ENCODE measurements at regions not wholly inside any gene's neighbourhood (a gene's known extent, or its start where the extent isn't known, plus 50 kb on each side); places are given as distances from the start of the nearest gene placed in this dataset.
"Not testable (repeated sequence)": the region's sequence is repeated elsewhere in the genome, so short reads cannot be mapped to it uniquely, and the experiment has no call there.

- DNase-seq: not testable (repeated sequence)
Observed at GRCh38 chr4:43672265-43672885, 776.2 kb downstream of the KCTD8 start.

DNA sequence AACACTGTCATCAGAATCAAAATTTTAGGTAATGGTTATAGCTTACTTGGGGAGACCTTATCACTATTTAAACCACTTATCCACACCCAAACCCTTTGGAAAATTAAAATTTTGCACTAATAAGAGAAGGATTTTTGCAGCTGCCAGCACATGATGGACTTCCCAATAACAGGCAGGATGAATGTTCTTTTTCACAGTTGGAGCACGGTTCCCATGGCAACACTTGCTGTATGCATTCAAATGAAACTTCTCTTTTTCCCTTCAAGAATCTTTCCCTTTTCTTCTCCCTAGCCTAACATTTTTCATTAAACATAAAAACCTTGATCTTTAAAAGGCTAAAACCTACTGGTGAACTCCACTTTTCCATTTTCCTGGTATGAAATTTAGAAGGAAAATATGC lies 768.2 kb downstream of the KCTD8 start:
- no peak for DNase-seq

DNA sequence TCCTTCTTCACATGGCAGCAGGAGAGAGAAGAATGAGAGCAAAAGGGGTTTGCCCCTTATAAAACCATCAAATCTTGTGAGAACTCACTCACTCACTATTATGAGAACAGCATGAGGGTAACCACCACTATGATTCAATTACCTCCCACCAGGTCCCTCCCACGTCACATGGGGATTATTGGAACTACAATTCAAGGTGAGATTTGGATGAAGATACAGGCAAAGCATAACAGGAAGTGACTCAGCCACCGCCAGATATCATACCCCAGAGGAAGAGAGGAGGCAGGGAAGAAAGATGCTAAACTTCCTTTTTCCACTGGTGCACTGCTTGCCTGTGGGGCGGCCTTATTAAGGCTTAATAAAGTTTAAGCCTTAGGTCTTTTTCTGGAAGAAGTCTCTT lies 766.1 kb downstream of the KCTD8 start:
- DNase-seq: no peak

DNA sequence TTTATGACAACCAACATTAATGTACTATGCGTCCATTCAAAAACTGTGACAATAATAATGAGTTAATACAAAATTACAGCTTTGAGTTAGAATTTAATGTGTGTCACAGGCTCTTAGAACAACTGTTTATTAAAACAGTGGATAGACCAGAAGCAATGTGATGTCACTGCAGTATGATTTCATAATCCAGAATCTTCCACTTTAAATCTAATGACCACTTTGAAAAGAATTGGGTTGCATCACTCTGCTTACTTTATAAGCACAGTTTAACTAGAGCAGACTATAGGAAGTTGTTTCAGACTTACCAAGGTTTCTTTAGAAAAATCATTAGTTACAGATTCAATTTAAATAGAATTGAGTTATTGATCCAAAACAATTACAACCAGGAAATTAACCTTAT lies 758.5 kb downstream of the KCTD8 start:
- no peak for DNase-seq

DNA sequence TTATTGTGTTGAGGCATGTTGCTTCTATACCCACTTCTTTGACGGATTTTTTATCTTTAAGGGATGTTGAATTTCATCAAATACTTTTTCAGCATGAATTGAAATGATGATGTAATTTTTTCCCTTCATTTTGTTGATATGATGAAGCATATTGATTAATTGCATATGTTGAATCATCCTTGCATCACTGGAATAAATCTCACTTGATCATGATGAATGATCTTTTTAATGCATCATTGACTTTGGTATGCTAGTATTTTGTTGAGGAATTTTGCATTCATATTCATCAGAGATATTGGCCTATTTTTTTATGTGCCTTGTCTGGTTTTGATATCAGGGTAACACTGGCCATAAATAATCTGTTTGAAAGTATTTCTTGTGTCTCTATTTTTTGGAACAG lies 754.7 kb downstream of the KCTD8 start:
- no peak for DNase-seq

- DNase-seq: no peak
Observed at GRCh38 chr4:43709443-43709842, 739.2 kb downstream of the KCTD8 start.

DNA sequence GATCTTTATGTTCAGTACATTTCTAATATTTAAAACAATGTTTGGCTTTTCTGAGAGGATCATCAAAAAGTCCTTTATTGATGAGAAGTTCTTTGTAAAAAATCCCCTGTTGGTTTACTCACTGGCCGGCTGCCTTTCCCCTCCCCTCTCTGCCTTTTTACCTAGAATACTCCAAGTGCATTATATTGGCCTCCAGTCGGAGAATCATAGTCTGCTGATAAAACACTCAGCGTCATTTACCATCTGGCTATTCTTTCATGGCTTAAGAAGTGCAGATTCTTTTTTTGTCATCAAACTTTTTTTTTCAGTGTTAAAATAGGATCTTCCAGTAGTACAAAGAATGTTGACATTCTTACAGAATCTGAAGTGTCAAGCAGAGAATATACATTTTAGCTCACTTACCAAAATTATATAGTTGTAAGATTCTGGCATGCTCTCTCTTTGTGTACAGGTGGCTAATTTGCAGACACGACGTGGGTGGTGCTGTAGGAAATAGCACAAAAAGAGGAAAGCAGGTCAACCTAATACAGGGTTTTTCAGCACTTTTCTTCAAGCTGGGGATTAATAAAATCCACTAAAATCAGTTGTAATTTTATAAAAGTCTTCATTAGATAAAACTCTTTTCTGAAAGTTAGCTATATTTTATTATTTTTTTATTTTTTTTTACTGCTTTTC lies 731.8 kb downstream of the KCTD8 start:
- DNase-seq: no peak

DNA sequence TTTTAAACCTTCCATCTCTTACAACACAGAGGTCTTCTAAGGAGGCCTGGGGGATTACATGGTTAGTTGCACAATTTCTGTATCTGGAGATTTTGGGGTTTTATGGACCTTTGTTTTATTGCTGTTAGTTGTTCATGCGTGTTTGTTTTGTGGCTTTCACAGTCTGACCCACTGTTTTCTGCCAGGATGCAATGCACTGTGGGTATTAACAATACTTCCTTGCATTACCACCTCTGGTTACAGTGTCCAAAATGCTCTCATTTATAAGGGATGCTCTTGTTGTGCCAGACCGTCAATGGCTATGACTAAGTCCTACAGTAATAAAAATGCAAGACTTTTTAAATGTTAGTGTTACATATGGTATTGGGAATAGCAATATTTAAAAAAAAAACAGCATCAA lies 730.2 kb downstream of the KCTD8 start:
- DNase-seq: no peak

- no peak for DNase-seq
Observed at GRCh38 chr4:43732829-43733426, 715.7 kb downstream of the KCTD8 start.

GRCh38 chr4:43742083-43742482 lies 706.5 kb downstream of the KCTD8 start:
- DNase-seq: no peak

DNA sequence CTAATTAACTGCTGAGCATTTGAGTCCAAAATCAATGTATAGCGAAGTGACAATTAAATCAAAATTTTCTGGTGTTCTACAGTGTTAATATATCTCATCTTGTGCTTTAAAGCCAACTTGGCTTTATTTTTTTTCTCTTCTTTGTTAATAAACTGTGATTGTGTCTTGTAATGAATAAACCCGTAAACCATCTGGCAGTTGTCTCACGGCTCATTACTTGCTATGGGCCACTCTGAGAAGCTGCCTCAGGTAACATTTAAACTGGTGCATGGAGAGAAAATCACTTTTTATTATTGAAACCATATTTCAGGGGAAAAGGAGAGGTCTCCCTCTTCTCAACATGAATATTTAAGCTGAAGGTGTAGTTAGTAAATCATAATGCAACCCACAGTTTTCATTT lies 694.0 kb downstream of the KCTD8 start:
- DNase-seq: no peak

DNA sequence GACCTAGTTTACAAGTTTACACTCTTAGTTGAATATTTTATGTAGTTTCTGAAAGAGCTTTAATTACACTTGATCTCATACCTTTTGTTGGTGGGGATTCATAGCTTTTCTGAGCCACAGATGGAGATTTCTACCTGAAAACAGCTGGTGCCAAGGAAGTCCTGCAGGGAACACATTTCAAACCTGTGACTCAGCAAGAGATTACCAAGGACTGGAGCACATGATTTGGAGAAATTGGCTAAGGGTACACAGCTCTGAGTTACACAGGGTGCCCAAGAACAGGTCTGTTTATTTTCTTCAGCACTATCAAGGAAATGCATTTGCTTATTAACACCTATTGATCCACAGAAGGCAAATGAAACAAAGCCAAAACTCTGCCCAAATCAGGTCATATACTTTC lies 691.5 kb downstream of the KCTD8 start:
- DNase-seq: no peak

GRCh38 chr4:43758836-43759235 lies 689.8 kb downstream of the KCTD8 start:
- no peak for DNase-seq

- no peak for DNase-seq
Observed at GRCh38 chr4:43763029-43763610, 685.5 kb downstream of the KCTD8 start.

- DNase-seq: no peak
Observed at GRCh38 chr4:43765514-43765913, 683.1 kb downstream of the KCTD8 start.

DNA sequence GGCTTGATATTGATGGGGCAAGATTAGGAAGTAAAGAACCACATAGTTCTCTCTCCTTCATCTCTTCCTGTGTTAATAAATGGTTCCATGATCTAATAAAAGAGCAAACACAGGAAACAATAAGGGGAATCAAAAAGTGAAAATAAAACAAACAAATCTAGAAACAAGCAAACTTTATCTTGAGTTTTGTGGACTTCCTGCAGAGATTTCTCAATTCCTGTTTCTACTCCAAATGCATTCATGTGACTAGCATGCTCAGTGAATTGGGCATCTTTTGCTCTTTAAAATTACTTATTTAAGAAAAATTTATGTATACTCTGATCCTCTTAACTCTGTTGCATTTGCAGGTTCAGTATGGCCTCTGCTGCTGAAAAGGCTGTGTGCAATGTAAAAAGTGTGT lies 682.0 kb downstream of the KCTD8 start:
- DNase-seq: no peak

DNA sequence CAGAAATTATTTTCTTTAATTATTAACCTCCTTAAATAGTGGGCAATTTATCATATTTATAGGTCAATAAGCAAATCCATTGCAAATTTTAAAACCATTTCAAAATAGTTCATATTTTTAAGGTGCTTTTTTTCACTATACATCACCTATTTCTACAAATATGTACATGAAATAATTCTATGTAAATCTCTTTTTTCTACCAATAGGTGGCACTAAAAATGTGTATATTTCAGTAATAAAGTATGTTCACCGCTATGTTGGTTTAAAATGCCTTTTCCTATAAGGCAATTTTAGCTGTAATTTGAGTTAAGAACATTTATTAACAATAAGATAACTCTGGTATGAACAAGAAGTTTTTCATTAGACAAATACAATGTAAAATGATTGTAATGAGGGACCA lies 672.2 kb downstream of the KCTD8 start:
- no peak for DNase-seq

GRCh38 chr4:43778187-43778915 lies 670.3 kb downstream of the KCTD8 start:
- no peak for DNase-seq

DNA sequence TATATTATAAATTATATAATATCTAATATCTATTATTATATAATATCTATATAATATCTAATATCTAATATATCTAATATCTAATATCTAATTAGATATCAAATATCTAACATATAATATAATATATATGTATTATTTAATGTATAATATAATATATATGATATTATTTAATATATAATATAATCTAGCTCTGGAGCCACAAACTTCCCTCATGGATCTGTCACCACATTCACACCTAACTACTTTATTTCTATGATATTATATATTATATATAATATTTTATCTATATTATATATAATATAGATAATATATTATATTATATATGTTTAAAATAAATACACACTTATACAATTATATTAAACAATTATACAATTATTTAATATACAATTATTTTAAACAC lies 667.5 kb downstream of the KCTD8 start:
- DNase-seq: no peak

GRCh38 chr4:43782391-43782790 lies 666.2 kb downstream of the KCTD8 start:
- no peak for DNase-seq

DNA sequence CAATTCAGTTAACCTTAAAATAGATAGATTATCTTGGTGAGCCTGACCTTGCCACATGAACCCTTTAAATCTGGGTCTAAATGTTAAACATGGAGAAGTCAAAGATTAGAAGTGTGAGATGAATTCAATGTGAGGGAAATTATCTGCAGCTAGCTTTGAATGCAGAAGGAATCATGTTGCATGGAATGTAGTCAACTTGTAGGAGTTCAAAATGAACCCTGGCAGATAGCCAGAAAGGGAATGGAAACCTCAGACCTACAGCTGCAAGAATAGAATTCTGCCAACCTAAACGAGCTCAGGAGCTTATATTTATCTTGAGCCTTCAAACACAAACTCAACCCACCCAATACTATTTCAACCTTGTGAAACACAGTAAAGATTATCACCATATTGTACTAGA lies 632.5 kb downstream of the KCTD8 start:
- DNase-seq: no peak

DNA sequence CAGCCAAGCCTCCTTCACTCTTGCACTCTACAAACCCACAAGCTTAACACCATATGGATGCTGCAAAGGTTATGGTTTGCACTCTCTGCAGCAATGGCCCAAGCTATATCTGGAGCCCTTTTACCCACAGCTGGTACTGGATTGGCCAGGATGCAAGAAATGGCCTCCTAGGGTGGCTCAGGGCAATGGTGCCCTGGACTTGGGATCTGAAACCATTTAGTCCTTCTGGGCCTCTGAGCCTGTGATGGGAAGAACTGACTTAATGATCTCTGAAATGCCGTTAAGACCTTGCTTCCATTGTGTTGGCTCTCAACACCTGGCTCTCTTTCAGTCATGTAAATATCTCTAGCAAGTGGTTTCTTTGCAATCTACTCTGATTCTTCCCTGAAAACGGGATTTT lies 626.0 kb downstream of the KCTD8 start:
- no peak for DNase-seq

GRCh38 chr4:43835869-43836268 lies 612.7 kb downstream of the KCTD8 start:
- no peak for DNase-seq
